Neuronal stem cell (in vitro differentiated cells): ENCODE measurements at regions not wholly inside any gene's neighbourhood (a gene's known extent, or its start where the extent isn't known, plus 50 kb on each side); places are given as distances from the start of the nearest gene placed in this dataset.

Source experiments
- DNase-seq: peaks from one replicate; pipeline ENCODE4 v3.0.0-alpha.2; 2013; ENCODE audit warnings: low spot score
- H2AFZ ChIP-seq: one replicate; pipeline ENCODE4 v1.6.1; 2013; ENCODE audit warnings: mild to moderate bottlenecking, low read length, inconsistent platforms
- H2AK5ac ChIP-seq: 2 replicates; pipeline ENCODE4 v1.6.1; 2013; ENCODE audit warnings: low read depth, mild to moderate bottlenecking, inconsistent platforms, low read length, moderate library complexity, mixed read lengths
- H2BK120ac ChIP-seq: 2 replicates; pipeline ENCODE4 v1.6.1; 2013; ENCODE audit warnings: low read depth, mild to moderate bottlenecking, inconsistent platforms, low read length, moderate library complexity, mixed read lengths
- H2BK12ac ChIP-seq: one replicate; pipeline ENCODE4 v1.6.1; 2013; ENCODE audit warnings: low read length, inconsistent platforms
- H2BK15ac ChIP-seq: 2 replicates; pipeline ENCODE4 v1.6.1; 2013; ENCODE audit warnings: mild to moderate bottlenecking, low read length, inconsistent platforms, mixed read lengths
- H2BK5ac ChIP-seq: one replicate; pipeline ENCODE4 v1.6.1; 2013; ENCODE audit warnings: inconsistent platforms, mild to moderate bottlenecking, low read length, moderate library complexity
- H3K14ac ChIP-seq: one replicate; pipeline ENCODE4 v1.6.1; 2013; ENCODE audit warnings: low read length, inconsistent platforms
- H3K18ac ChIP-seq: 2 replicates; pipeline ENCODE4 v1.6.1; 2013; ENCODE audit warnings: low read length, inconsistent platforms
- H3K23ac ChIP-seq: 2 replicates; pipeline ENCODE4 v1.6.1; 2013; ENCODE audit warnings: low read depth, mild to moderate bottlenecking, mixed read lengths, low read length, inconsistent platforms; ENCODE audit not compliant: poor library complexity
- H3K27ac ChIP-seq: replicated peaks from 3 replicates; pipeline ENCODE4 v1.5.1; 2013; ENCODE audit warnings: low read length, inconsistent platforms
- H3K27me3 ChIP-seq, 3 experiments: 2 replicates each; pipeline ENCODE4 v1.6.1; 2013; ENCODE audit warnings: low read length in 3 of 3, mild to moderate bottlenecking in 2 of 3, inconsistent platforms in 1 of 3, low read depth in 1 of 3, mixed read lengths in 1 of 3, moderate library complexity in 1 of 3; ENCODE audit not compliant: control insufficient read depth in 3 of 3, insufficient read depth in 3 of 3
- H3K36me3 ChIP-seq, 2 donors: replicated peaks in 1 of 2; 2 replicates each; pipeline ENCODE4 v1.6.1; 2013; ENCODE audit warnings: low read length in 2 of 2; ENCODE audit not compliant: control insufficient read depth in 2 of 2, insufficient read depth in 2 of 2
- H3K4ac ChIP-seq: 2 replicates; pipeline ENCODE4 v1.6.1; 2013; ENCODE audit warnings: inconsistent platforms, mild to moderate bottlenecking, low read length, moderate library complexity
- H3K4me1 ChIP-seq, 2 donors: 1 replicate in 1 of 2; 2 replicates in 1 of 2; pipeline ENCODE4 v1.6.1; 2013; ENCODE audit warnings: low read length in 2 of 2, low read depth in 1 of 2; ENCODE audit not compliant: control insufficient read depth in 2 of 2, insufficient read depth in 1 of 2
- H3K4me2 ChIP-seq: one replicate; pipeline ENCODE4 v1.6.1; 2013; ENCODE audit warnings: mild to moderate bottlenecking, low read length, inconsistent platforms; ENCODE audit not compliant: insufficient read depth, poor library complexity, severe bottlenecking
- H3K4me3 ChIP-seq, 2 donors: 2 replicates each; pipeline ENCODE4 v1.5.1; 2013; ENCODE audit warnings: low read length in 2 of 2, mild to moderate bottlenecking in 2 of 2, inconsistent platforms in 1 of 2, moderate library complexity in 1 of 2
- H3K79me1 ChIP-seq: one replicate; pipeline ENCODE4 v1.6.1; 2013; ENCODE audit warnings: low read depth, mild to moderate bottlenecking, inconsistent platforms, low read length, moderate library complexity
- H3K9ac ChIP-seq: one replicate; pipeline ENCODE4 v1.6.1; 2013; ENCODE audit warnings: mild to moderate bottlenecking, low read depth, low read length, inconsistent platforms; ENCODE audit not compliant: poor library complexity
- H3K9me3 ChIP-seq, 2 donors: replicated peaks in 1 of 2; 2 replicates each; pipeline versions ENCODE3 to v1.6.1; 2013; ENCODE audit warnings: low read length in 2 of 2, mild to moderate bottlenecking in 2 of 2, inconsistent platforms in 1 of 2, low read depth in 1 of 2, mixed read lengths in 1 of 2, moderate library complexity in 1 of 2; ENCODE audit not compliant: control insufficient read depth in 2 of 2, insufficient read depth in 1 of 2
- H4K8ac ChIP-seq: one replicate; pipeline ENCODE4 v1.6.1; 2013; ENCODE audit warnings: low read depth, mild to moderate bottlenecking, inconsistent platforms, low read length, moderate library complexity
- H4K91ac ChIP-seq: one replicate; pipeline ENCODE4 v1.6.1; 2013; ENCODE audit warnings: low read length, low read depth, mild to moderate bottlenecking, inconsistent platforms; ENCODE audit not compliant: poor library complexity
- WGBS, 2 donors: extraction: QIAGEN DNeasy Blood & Tissue Kit; methylation state at CpG; one replicate each; pipeline ENCODE4 v1.1.7; 2013; ENCODE audit warnings: missing lambda C conversion rate in 2 of 2, mixed read lengths in 1 of 2; ENCODE audit not compliant: insufficient read length in 2 of 2, insufficient replicate concordance in 1 of 2; ENCODE audit errors: extremely low coverage in 2 of 2; 5-methylcytosine and 5-hydroxymethylcytosine counted together

- Histone ChIP-seq H3K4ac (no peak overlapping the region), H3K36me3 (peaks cover 0 to 2% of the 10 kb centered on the region in 2 donors), H3K14ac (no peak overlapping the region), H2BK5ac (no peak overlapping the region), H3K4me2 (no peak overlapping the region), H3K4me1 (peaks cover 0 to 2% of the 10 kb centered on the region in 2 donors), H2BK12ac (no peak overlapping the region), H3K27me3 (no peaks in the 10 kb centered on the region), H3K27ac (no peak overlapping the region), H3K4me3 (no peak overlapping the region), H3K9ac (no peak overlapping the region), H2AFZ (no peak overlapping the region), H4K91ac (no peak overlapping the region), H2BK120ac (no peak overlapping the region), H3K18ac (no peak overlapping the region), H2BK15ac (no peak overlapping the region), H3K79me1 (no peaks in the 10 kb centered on the region), H3K9me3 (peaks cover 0 to 2% of the 10 kb centered on the region in 2 donors), H2AK5ac (no peak overlapping the region), H4K8ac (no peak overlapping the region), H3K23ac (no peak overlapping the region)
- no peak for DNase-seq
- no CpG with 5 or more reads among the region's 1 CpG for WGBS, 2 donors
Observed at GRCh38 chr12:89774645-89775044, 66.0 kb upstream of the ATP2B1 start.

DNA sequence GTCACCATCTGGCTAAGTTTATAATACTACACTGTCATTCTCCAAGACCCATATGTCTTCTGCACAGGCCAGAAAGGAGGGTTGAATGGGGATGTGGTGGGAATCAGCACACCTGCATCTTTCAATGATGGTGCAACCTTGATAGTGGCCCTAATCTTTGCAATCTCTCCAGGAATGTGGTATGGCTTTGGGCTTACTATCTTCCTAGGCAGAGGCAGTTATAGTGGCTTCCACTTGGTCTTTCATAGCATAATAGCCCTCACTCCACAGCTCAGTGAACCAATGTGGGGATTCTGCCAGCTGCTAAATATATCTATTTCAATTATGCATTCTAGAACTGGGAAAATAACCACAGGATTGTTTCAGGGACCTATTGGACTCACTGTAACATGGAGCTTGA lies 61.8 kb upstream of the ATP2B1 start:
- Histone ChIP-seq H2BK15ac (no peak overlapping the region), H3K4ac (no peak overlapping the region), H3K36me3 (peaks cover 0 to 2% of the 10 kb centered on the region in 2 donors), H3K9me3 (peaks cover 0 to 2% of the 10 kb centered on the region in 2 donors), H3K4me3 (no peak overlapping the region), H3K4me2 (no peak overlapping the region), H3K79me1 (no peaks in the 10 kb centered on the region), H3K18ac (no peak overlapping the region), H3K14ac (no peak overlapping the region), H2BK120ac (no peak overlapping the region), H2AK5ac (no peak overlapping the region), H4K91ac (no peak overlapping the region), H3K9ac (no peak overlapping the region), H3K27ac (no peak overlapping the region), H2AFZ (no peak overlapping the region), H2BK12ac (no peak overlapping the region), H3K27me3 (no peaks in the 10 kb centered on the region), H3K4me1 (peaks cover 0 to under 1% of the 10 kb centered on the region in 2 donors), H3K23ac (no peak overlapping the region), H4K8ac (no peak overlapping the region), H2BK5ac (no peak overlapping the region)
- no peak for DNase-seq

DNA sequence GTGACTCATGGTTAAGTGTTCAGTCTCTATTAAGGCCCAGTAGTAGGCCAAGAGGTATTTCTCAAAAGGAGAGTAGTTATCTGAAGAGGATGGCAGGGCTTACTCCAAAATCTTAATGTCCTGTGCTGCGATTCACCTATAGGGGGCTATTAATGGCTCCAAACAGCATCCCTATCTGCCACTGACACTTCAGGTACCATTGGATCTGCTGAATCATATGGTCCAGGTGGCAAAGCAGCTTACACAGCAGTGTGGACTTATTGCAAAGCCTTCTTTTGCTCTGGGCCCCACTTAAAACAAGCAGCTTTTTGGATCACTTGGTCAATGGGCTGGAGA lies 60.8 kb upstream of the ATP2B1 start:
- peaks cover 0 to 2% of the 10 kb centered on the region in 2 donors for H3K9me3 ChIP-seq
- no peak overlapping the region for H2BK5ac ChIP-seq
- H3K27ac ChIP-seq: no peak overlapping the region
- H4K8ac ChIP-seq: no peak overlapping the region
- DNase-seq: no peak
- no CpG with 5 or more reads among the region's 1 CpG for WGBS, 2 donors
- no peak overlapping the region for H2BK120ac ChIP-seq
- no peak overlapping the region for H3K14ac ChIP-seq
- H2AFZ ChIP-seq: no peak overlapping the region
- H3K36me3 ChIP-seq: peaks cover 0 to 2% of the 10 kb centered on the region in 2 donors
- H3K4me2 ChIP-seq: no peak overlapping the region
- H3K4me3 ChIP-seq: no peak overlapping the region
- H3K18ac ChIP-seq: no peak overlapping the region
- H3K4ac ChIP-seq: no peak overlapping the region
- no peak overlapping the region for H3K9ac ChIP-seq
- no peaks in the 10 kb centered on the region for H3K27me3 ChIP-seq
- H2AK5ac ChIP-seq: no peak overlapping the region
- H2BK15ac ChIP-seq: no peak overlapping the region
- no peak overlapping the region for H2BK12ac ChIP-seq
- H3K23ac ChIP-seq: no peak overlapping the region
- no peaks in the 10 kb centered on the region for H3K4me1 ChIP-seq
- no peak overlapping the region for H4K91ac ChIP-seq
- no peaks in the 10 kb centered on the region for H3K79me1 ChIP-seq

- H4K8ac ChIP-seq: no peak overlapping the region
- H3K18ac ChIP-seq: no peak overlapping the region
- H3K4me1 ChIP-seq: no peaks in the 10 kb centered on the region
- no peak overlapping the region for H3K4me3 ChIP-seq
- H3K23ac ChIP-seq: no peak overlapping the region
- no peak overlapping the region for H3K4me2 ChIP-seq
- no CpG with 5 or more reads among the region's 3 CpGs for WGBS, 2 donors
- no peak overlapping the region for H2AFZ ChIP-seq
- peaks cover 0 to 2% of the 10 kb centered on the region in 2 donors for H3K9me3 ChIP-seq
- H2BK5ac ChIP-seq: no peak overlapping the region
- no peak overlapping the region for H3K27ac ChIP-seq
- peaks cover 0 to 2% of the 10 kb centered on the region in 2 donors for H3K36me3 ChIP-seq
- H2BK15ac ChIP-seq: no peak overlapping the region
- H3K79me1 ChIP-seq: no peaks in the 10 kb centered on the region
- H3K27me3 ChIP-seq: no peaks in the 10 kb centered on the region
- no peak overlapping the region for H3K14ac ChIP-seq
- H2BK12ac ChIP-seq: no peak overlapping the region
- H4K91ac ChIP-seq: no peak overlapping the region
- no peak overlapping the region for H3K4ac ChIP-seq
- H2AK5ac ChIP-seq: no peak overlapping the region
- H3K9ac ChIP-seq: no peak overlapping the region
- DNase-seq: no peak
- no peak overlapping the region for H2BK120ac ChIP-seq
Observed at GRCh38 chr12:89768586-89769482, 60.2 kb upstream of the ATP2B1 start.
